H1 (cell line): ENCODE measurements at regions not wholly inside any gene's neighbourhood (a gene's known extent, or its start where the extent isn't known, plus 50 kb on each side); places are given as distances from the start of the nearest gene placed in this dataset.

ENCODE experiments used
- CTCF ChIA-PET: fragments of 300-600 bp; sonication (Branson Sonifier 250); formaldehyde crosslinking; loops from one replicate; lab custom pipeline; 2021; ENCODE audit not compliant: partially characterized antibody; lab: Charles Lee
- POLR2A ChIA-PET: fragments of 300-600 bp; sonication (Branson Sonifier 250); formaldehyde crosslinking; loops from one replicate; lab custom pipeline; 2021; ENCODE audit warnings: inconsistent platforms; ENCODE audit not compliant: partially characterized antibody; lab: Charles Lee
- DNase-seq, 2 experiments: peaks; one replicate each; pipeline versions ENCODE4 v3.0.0 to v3.0.0-alpha.2; 2010 to 2022; ENCODE audit warnings: low spot score in 2 of 2, low read depth in 1 of 2, mixed read lengths in 1 of 2
- FAIRE-seq: peaks from 2 replicates; lab custom pipeline; 2011; peaks lifted over from hg19 to GRCh38; lab: Jason Lieb, UNC
- H2AFZ ChIP-seq: 2 replicates; pipeline ENCODE4 v1.8.1; 2012; ENCODE audit warnings: low read length, inconsistent platforms
- H2AK5ac ChIP-seq: 2 replicates; pipeline ENCODE4 v1.6.1; 2013; ENCODE audit warnings: low read depth, low read length
- H2BK120ac ChIP-seq: replicated peaks from 2 replicates; pipeline ENCODE3; 2013; ENCODE audit warnings: low read depth, low read length, inconsistent platforms
- H2BK12ac ChIP-seq: 2 replicates; pipeline ENCODE4 v1.6.1; 2013; ENCODE audit warnings: low read depth, low read length
- H2BK15ac ChIP-seq: 2 replicates; pipeline ENCODE4 v1.6.1; 2013; ENCODE audit warnings: low read length
- H2BK20ac ChIP-seq: 2 replicates; pipeline ENCODE4 v1.6.1; 2013; ENCODE audit warnings: low read length
- H2BK5ac ChIP-seq: 2 replicates; pipeline ENCODE4 v1.6.1; 2013; ENCODE audit warnings: low read depth, low read length
- H3K14ac ChIP-seq: 2 replicates; pipeline ENCODE4 v1.6.1; 2013; ENCODE audit warnings: inconsistent platforms; ENCODE audit not compliant: insufficient read length
- H3K18ac ChIP-seq: 2 replicates; pipeline ENCODE4 v1.6.1; 2013; ENCODE audit warnings: low read length; ENCODE audit errors: extremely low read depth
- H3K23ac ChIP-seq: 2 replicates; pipeline ENCODE4 v1.6.1; 2013; ENCODE audit warnings: inconsistent platforms; ENCODE audit not compliant: insufficient read length
- H3K23me2 ChIP-seq: 2 replicates; pipeline ENCODE4 v1.6.1; 2013; ENCODE audit warnings: low read depth, low read length
- H3K27ac ChIP-seq: 2 replicates; pipeline ENCODE4 v1.6.1; 2011; ENCODE audit warnings: low read depth, low read length, inconsistent platforms
- H3K27me3 ChIP-seq, 4 experiments: replicated peaks in 1 of 4; 1 replicate in 1 of 4; 2 replicates in 3 of 4; pipeline versions ENCODE4 v1.6.1 to v1.8.1; 2011 to 2013; ENCODE audit warnings: low read length in 3 of 4, mild to moderate bottlenecking in 3 of 4, inconsistent platforms in 2 of 4, mixed read lengths in 2 of 4, moderate library complexity in 1 of 4; ENCODE audit not compliant: control insufficient read depth in 3 of 4, insufficient read depth in 3 of 4; ENCODE audit errors: extremely low read depth in 1 of 4
- H3K36me3 ChIP-seq, 4 experiments: 2 replicates each; pipeline versions ENCODE4 v1.6.1 to v1.8.1; 2011 to 2013; ENCODE audit warnings: mild to moderate bottlenecking in 4 of 4, low read length in 3 of 4, moderate library complexity in 2 of 4, control low read depth in 1 of 4, inconsistent platforms in 1 of 4; ENCODE audit not compliant: insufficient read depth in 4 of 4, control insufficient read depth in 2 of 4
- H3K4ac ChIP-seq: replicated peaks from 2 replicates; pipeline ENCODE3; 2013; ENCODE audit warnings: low read length, low read depth, mixed read lengths, inconsistent platforms; ENCODE audit not compliant: insufficient read length
- H3K4me1 ChIP-seq, 4 experiments: replicated peaks in 1 of 4; 1 replicate in 1 of 4; 2 replicates in 3 of 4; pipeline versions ENCODE4 v1.6.1 to v1.8.1; 2011 to 2013; ENCODE audit warnings: low read length in 3 of 4, inconsistent platforms in 2 of 4, mixed read lengths in 1 of 4; ENCODE audit not compliant: insufficient read depth in 4 of 4, control insufficient read depth in 3 of 4
- H3K4me2 ChIP-seq, 2 experiments: 2 replicates each; pipeline versions ENCODE4 v1.6.1 to v1.8.1; 2011 to 2013; ENCODE audit warnings: low read depth in 2 of 2, low read length in 2 of 2, control low read depth in 1 of 2, inconsistent platforms in 1 of 2, mild to moderate bottlenecking in 1 of 2; ENCODE audit not compliant: insufficient read depth in 1 of 2
- H3K4me3 ChIP-seq, 4 experiments: fragments of 200-600, 300-600 bp in 1 of 4; sonication (generic), shearing (Covaris generic), sonication (Bioruptor Twin) in 1 of 4; 2 replicates each; pipeline versions ENCODE4 v1.5.1 to v1.8.1; 2011 to 2016; ENCODE audit warnings: low read length in 4 of 4, low read depth in 3 of 4, control low read depth in 2 of 4, inconsistent platforms in 2 of 4, mild to moderate bottlenecking in 2 of 4, mixed read lengths in 1 of 4, moderate library complexity in 1 of 4; ENCODE audit not compliant: insufficient read depth in 2 of 4; ENCODE audit errors: extremely low read depth in 1 of 4
- H3K56ac ChIP-seq: replicated peaks from 2 replicates; pipeline ENCODE3; 2013; ENCODE audit warnings: low read depth, mild to moderate bottlenecking, mixed read lengths, low read length, inconsistent platforms; ENCODE audit not compliant: insufficient read length
- H3K79me1 ChIP-seq: 2 replicates; pipeline ENCODE4 v1.6.1; 2013; ENCODE audit warnings: low read depth, low read length, control low read depth
- H3K79me2 ChIP-seq, 2 experiments: 2 replicates each; pipeline versions ENCODE4 v1.6.1 to v1.8.1; 2012 to 2013; ENCODE audit warnings: low read length in 2 of 2, mild to moderate bottlenecking in 2 of 2, inconsistent platforms in 1 of 2; ENCODE audit not compliant: insufficient read depth in 2 of 2, control insufficient read depth in 1 of 2
- H3K9ac ChIP-seq, 4 experiments: replicated peaks in 1 of 4; 1 replicate in 1 of 4; 2 replicates in 3 of 4; pipeline versions ENCODE4 v1.6.1 to v1.8.1; 2011 to 2013; ENCODE audit warnings: low read depth in 3 of 4, low read length in 3 of 4, control low read depth in 2 of 4, mild to moderate bottlenecking in 2 of 4, moderate library complexity in 2 of 4, inconsistent platforms in 1 of 4; ENCODE audit errors: extremely low read depth in 1 of 4
- H3K9me3 ChIP-seq, 2 experiments: 2 replicates each; pipeline versions ENCODE4 v1.6.1 to v1.8.1; 2012 to 2013; ENCODE audit warnings: mild to moderate bottlenecking in 2 of 2, moderate library complexity in 2 of 2, control low read depth in 1 of 2, inconsistent platforms in 1 of 2, low read depth in 1 of 2, low read length in 1 of 2, mixed read lengths in 1 of 2; ENCODE audit not compliant: insufficient read depth in 2 of 2
- H4K20me1 ChIP-seq, 2 experiments: replicated peaks in 1 of 2; 2 replicates each; pipeline versions ENCODE3 to v1.8.1; 2011 to 2013; ENCODE audit warnings: inconsistent platforms in 2 of 2, low read length in 2 of 2, mild to moderate bottlenecking in 1 of 2; ENCODE audit not compliant: insufficient read depth in 2 of 2, control insufficient read depth in 1 of 2
- H4K5ac ChIP-seq: 2 replicates; pipeline ENCODE4 v1.6.1; 2013; ENCODE audit warnings: low read length, low read depth, mixed read lengths, inconsistent platforms; ENCODE audit not compliant: insufficient read length
- H4K8ac ChIP-seq: 2 replicates; pipeline ENCODE4 v1.8.0; 2013; ENCODE audit warnings: mild to moderate bottlenecking, moderate library complexity, low read length, inconsistent platforms; ENCODE audit not compliant: insufficient read depth; ENCODE audit errors: extremely low read depth
- H4K91ac ChIP-seq: replicated peaks from 2 replicates; pipeline ENCODE3; 2013; ENCODE audit warnings: low read length, mixed read lengths, inconsistent platforms; ENCODE audit not compliant: insufficient read length
- CHD1 ChIP-seq: IDR thresholded peaks from 2 replicates; pipeline ENCODE4 v1.6.1; 2012; ENCODE audit warnings: low read depth, low read length, improper control_type of control experiment
- EGR1 ChIP-seq: IDR thresholded peaks from 2 replicates; pipeline ENCODE4 v1.6.1; 2011; ENCODE audit warnings: low read depth, low read length, borderline replicate concordance
- KDM1A ChIP-seq: fragments of 200-600, 300-600 bp; sonication (generic); IDR thresholded peaks from 2 replicates; pipeline ENCODE4 v1.7.1; 2016; ENCODE audit warnings: mild to moderate bottlenecking, low read length, borderline replicate concordance
- POLR2AphosphoS5 ChIP-seq: IDR thresholded peaks from 2 replicates; pipeline ENCODE4 v1.6.1; 2011; ENCODE audit warnings: low read depth, low read length
- RNF2 ChIP-seq: fragments of 200-900, 300-1000 bp; sonication (generic); IDR thresholded peaks from 2 replicates; pipeline ENCODE4 v1.7.1; 2016; ENCODE audit warnings: borderline replicate concordance, low read depth, mild to moderate bottlenecking, antibody characterized with exemption, low read length; ENCODE audit not compliant: poor library complexity, severe bottlenecking; ENCODE audit errors: missing control alignments
- WGBS, 2 experiments: shearing (Covaris generic) in 1 of 2; methylation state at CpG; one replicate each; pipeline versions ENCODE4 v1.1.6 to v1.1.7; 2013 to 2015; ENCODE audit warnings: low lambda C conversion rate in 2 of 2, mixed read lengths in 2 of 2, inconsistent platforms in 1 of 2, low coverage in 1 of 2, missing lambda C conversion rate in 1 of 2; ENCODE audit not compliant: insufficient replicate concordance in 2 of 2, insufficient coverage in 1 of 2, insufficient read length in 1 of 2; ENCODE audit errors: extremely low coverage in 1 of 2, missing lambda C conversion rate in 1 of 2; 5-methylcytosine and 5-hydroxymethylcytosine counted together
- TF ChIP-seq, protein P1 (sequence below), 3 experiments: IDR thresholded peaks; 1 replicate in 2 of 3; 2 replicates in 1 of 3; pipeline versions ENCODE4 v1.5.1 to v1.6.1; 2011; ENCODE audit warnings: low read length in 3 of 3, mild to moderate bottlenecking in 3 of 3, inconsistent platforms in 2 of 3, low read depth in 1 of 3, moderate library complexity in 1 of 3; ENCODE audit not compliant: insufficient read depth in 1 of 3; ENCODE audit errors: control extremely low read depth in 1 of 3
- TF ChIP-seq, protein P2 (sequence below): IDR thresholded peaks from 2 replicates; pipeline ENCODE4 v1.6.1; 2012; ENCODE audit warnings: low read length, inconsistent platforms

DNA sequence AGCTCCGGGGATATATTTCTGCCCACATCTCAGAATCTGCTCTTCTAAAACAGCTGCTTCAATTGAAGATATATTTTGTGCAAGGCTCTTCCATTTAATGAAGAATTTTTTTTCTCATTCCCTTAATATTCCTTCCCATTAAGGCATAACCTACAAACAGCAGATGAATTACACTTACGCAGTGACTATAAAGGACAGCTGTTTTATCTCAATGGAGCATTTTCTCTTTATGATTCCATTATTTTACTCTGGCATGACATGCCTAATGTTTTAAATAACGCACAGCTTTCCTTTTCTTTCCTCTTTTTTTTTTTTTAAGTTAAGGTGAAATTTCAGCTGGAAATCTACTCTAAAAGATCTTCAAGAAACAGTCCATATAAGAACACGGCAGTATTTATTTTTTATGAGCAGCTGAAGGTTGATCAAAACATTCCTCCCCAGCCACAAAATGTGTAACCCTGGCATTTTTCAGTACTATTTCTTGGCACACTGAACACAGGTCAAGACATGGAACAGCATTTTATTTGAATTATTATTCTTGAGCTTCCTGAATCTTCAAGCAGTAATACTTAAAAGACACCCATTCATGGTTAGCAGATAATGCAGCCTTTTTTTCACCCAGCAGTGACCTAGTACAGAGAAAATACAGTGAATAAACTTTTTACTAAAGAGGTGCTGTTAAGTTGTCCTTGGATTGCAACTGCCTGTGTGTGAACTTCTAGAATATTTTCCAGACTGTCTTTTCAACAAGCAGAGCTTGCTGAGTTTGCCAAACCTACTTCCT, 118.1 kb upstream of the FOXN3 start:
- no peak overlapping the region for H3K14ac ChIP-seq
- H4K5ac ChIP-seq = no peak overlapping the region
- no peak for FAIRE-seq
- no peak overlapping the region for H3K56ac ChIP-seq
- H2AK5ac ChIP-seq = no peak overlapping the region
- H3K4ac ChIP-seq = no peak overlapping the region
- H3K9me3 ChIP-seq = no peaks in the 10 kb centered on the region; a peak in 1 of 4 replicates
- no peak overlapping the region for H2BK20ac ChIP-seq
- CTCF ChIA-PET = interaction anchor here (0.6 to 1.3 kb wide), 6 partner anchors 16 to 304 kb away, joined by 3 to 4 read pairs (median 3); no protein-coding TSS in a partner anchor
- H2AFZ ChIP-seq = no peak overlapping the region
- no peak overlapping the region for H3K4me2 ChIP-seq
- POLR2A ChIA-PET = interaction anchor here (0.9 to 1.2 kb wide), 3 partner anchors 10 to 36 kb away, joined by 3 to 4 read pairs (median 3); no protein-coding TSS in a partner anchor
- no peak overlapping the region for H2BK15ac ChIP-seq
- H4K8ac ChIP-seq = no peak overlapping the region
- no peaks in the 10 kb centered on the region for H3K27me3 ChIP-seq
- no peak overlapping the region for H2BK12ac ChIP-seq
- 93% methylated on average over 4 of the region's 4 CpGs; no CpG with 5 or more reads in 1 of the 2 experiments for WGBS, 2 experiments
- no peak overlapping the region for H2BK120ac ChIP-seq
- H3K79me1 ChIP-seq = peaks cover 4% of the 10 kb centered on the region; the same call in 1 of the 2 replicates
- H2BK5ac ChIP-seq = no peak overlapping the region
- no peaks in the 10 kb centered on the region; the same call in 1 of the 2 replicates for H3K23me2 ChIP-seq
- no peak for DNase-seq
- no peak overlapping the region for H4K91ac ChIP-seq
- no peak overlapping the region for H3K27ac ChIP-seq
- H3K23ac ChIP-seq = no peak overlapping the region
- H3K36me3 ChIP-seq = 0 out of 8 replicates have a peak, but pooled peaks cover 0 to 5% (median 0%) of the 10 kb centered on the region in 4 experiments
- peaks cover 0 to 74% of the 10 kb centered on the region in 2 experiments; a peak in 3 of 4 replicates for H3K79me2 ChIP-seq
- peaks cover 0 to 5% (median 4%) of the 10 kb centered on the region in 4 experiments; a peak in 4 of 7 replicates for H3K4me1 ChIP-seq
- H4K20me1 ChIP-seq = no peaks in the 10 kb centered on the region
- no peak overlapping the region for H3K9ac ChIP-seq
- H3K4me3 ChIP-seq = no peak overlapping the region
- no peak overlapping the region for H3K18ac ChIP-seq
- TF ChIP-seq, protein P1, sequence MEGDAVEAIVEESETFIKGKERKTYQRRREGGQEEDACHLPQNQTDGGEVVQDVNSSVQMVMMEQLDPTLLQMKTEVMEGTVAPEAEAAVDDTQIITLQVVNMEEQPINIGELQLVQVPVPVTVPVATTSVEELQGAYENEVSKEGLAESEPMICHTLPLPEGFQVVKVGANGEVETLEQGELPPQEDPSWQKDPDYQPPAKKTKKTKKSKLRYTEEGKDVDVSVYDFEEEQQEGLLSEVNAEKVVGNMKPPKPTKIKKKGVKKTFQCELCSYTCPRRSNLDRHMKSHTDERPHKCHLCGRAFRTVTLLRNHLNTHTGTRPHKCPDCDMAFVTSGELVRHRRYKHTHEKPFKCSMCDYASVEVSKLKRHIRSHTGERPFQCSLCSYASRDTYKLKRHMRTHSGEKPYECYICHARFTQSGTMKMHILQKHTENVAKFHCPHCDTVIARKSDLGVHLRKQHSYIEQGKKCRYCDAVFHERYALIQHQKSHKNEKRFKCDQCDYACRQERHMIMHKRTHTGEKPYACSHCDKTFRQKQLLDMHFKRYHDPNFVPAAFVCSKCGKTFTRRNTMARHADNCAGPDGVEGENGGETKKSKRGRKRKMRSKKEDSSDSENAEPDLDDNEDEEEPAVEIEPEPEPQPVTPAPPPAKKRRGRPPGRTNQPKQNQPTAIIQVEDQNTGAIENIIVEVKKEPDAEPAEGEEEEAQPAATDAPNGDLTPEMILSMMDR (IDR thresholded peaks at IDR 0.05; ENCODE audit: control extremely low read depth in 1 of 3, insufficient read depth in 1 of 3, low read depth in 1 of 3, low read length in 3 of 3) = no peak
- TF ChIP-seq EGR1 (no peak), KDM1A (no peak), RNF2 (no peak), POLR2AphosphoS5 (no peak), CHD1 (no peak)
- TF ChIP-seq, protein P2, sequence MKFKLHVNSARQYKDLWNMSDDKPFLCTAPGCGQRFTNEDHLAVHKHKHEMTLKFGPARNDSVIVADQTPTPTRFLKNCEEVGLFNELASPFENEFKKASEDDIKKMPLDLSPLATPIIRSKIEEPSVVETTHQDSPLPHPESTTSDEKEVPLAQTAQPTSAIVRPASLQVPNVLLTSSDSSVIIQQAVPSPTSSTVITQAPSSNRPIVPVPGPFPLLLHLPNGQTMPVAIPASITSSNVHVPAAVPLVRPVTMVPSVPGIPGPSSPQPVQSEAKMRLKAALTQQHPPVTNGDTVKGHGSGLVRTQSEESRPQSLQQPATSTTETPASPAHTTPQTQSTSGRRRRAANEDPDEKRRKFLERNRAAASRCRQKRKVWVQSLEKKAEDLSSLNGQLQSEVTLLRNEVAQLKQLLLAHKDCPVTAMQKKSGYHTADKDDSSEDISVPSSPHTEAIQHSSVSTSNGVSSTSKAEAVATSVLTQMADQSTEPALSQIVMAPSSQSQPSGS = no peak
